GM21528 (cell line): ENCODE measurements at regions not wholly inside any gene's neighbourhood (a gene's known extent, or its start where the extent isn't known, plus 50 kb on each side); places are given as distances from the start of the nearest gene placed in this dataset.

Source experiments
- ATAC-seq: cut with Tn5 transposase; IDR thresholded peaks from one replicate; pipeline ENCODE4 v1.9.1; 2021; ENCODE audit warnings: mild to moderate bottlenecking, moderate library complexity; ENCODE audit not compliant: unreplicated experiment, low FRiP score

GRCh38 chr4:57163530-57164459 lies 53.6 kb upstream of the IGFBP7 start:
- peak; percentile 98 for ATAC-seq

GRCh38 chr4:57162499-57163019 lies 52.4 kb upstream of the IGFBP7 start:
- no peak for ATAC-seq
